ENCODE measurements at regions not wholly inside any gene's neighbourhood (a gene's known extent, or its start where the extent isn't known, plus 50 kb on each side); places are given as distances from the start of the nearest gene placed in this dataset.
"Not testable (repeated sequence)": the region's sequence is repeated elsewhere in the genome, so short reads cannot be mapped to it uniquely, and the experiment has no call there.

GRCh38 chr6:66149132-66149531, 442.1 kb upstream of the EYS start:
- no peak for DNase-seq (ENCODE audit: low read depth in 4 of 4, low spot score in 2 of 4)

GRCh38 chr6:66145867-66146266, 438.8 kb upstream of the EYS start:
- DNase-seq (ENCODE audit: low read depth in 4 of 4, low spot score in 2 of 4), result no peak

- no peak for DNase-seq (ENCODE audit: low read depth in 4 of 4, low spot score in 2 of 4)
These were observed 427.0 kb upstream of the EYS start for GRCh38 chr6:66134021-66134420.

DNA sequence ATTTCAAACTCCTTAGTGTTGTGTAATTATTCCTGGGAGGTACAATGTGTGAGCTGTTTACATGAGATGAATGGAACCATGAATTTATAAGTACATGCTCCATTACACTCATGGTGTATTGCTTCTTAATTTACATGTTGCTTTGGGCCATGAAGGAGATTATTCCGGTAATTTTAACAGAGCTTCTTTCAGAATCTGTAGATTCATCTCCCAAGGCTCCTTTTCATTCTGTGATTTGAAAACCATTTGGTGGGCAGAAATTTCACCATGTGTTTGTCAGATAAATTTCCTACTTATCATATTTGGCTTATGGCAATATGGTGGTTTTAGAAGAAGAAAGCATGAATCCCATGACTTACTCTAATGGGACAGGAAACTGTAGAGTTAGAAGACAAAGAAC, 421.6 kb upstream of the EYS start:
- DNase-seq (ENCODE audit: low read depth in 4 of 4, low spot score in 2 of 4), result no peak

- no peak for DNase-seq (ENCODE audit: low read depth in 4 of 4, low spot score in 2 of 4)
These were observed 421.2 kb upstream of the EYS start for GRCh38 chr6:66128243-66128642.

GRCh38 chr6:66127061-66127460, 420.0 kb upstream of the EYS start:
- DNase-seq (ENCODE audit: low read depth in 4 of 4, low spot score in 2 of 4), result no peak

- DNase-seq (ENCODE audit: low read depth in 4 of 4, low spot score in 2 of 4), result no peak
These were observed 419.3 kb upstream of the EYS start for GRCh38 chr6:66126358-66126757.

GRCh38 chr6:66103954-66104353, 396.9 kb upstream of the EYS start:
- DNase-seq (ENCODE audit: low read depth in 4 of 4, low spot score in 2 of 4), result no peak

DNA sequence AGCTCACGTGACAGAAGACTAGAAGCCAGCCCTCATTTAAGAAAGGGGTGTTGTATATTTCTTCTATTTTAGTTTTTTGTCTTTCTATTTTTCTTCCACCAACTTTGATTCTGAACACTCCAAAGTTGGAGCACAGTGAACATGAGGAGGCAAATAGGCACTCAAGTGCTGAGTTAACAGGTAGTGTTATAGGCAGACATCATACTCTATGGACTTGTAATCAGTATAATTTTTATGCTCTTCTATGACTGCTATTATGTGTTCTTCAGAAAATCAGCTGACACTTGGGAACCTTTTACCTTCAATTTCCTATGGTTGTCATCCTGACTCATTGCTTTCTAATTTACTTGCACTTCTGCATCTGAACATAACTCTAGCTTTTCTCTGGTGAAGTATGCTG, 396.3 kb upstream of the EYS start:
- no peak for DNase-seq (ENCODE audit: low read depth in 4 of 4, low spot score in 2 of 4)

GRCh38 chr6:66096679-66097078, 389.7 kb upstream of the EYS start:
- no peak for DNase-seq (ENCODE audit: low read depth in 4 of 4, low spot score in 2 of 4)

- no peak for DNase-seq (ENCODE audit: low read depth in 4 of 4, low spot score in 2 of 4)
These were observed 387.6 kb upstream of the EYS start for GRCh38 chr6:66094615-66095014.

GRCh38 chr6:66092306-66092705, 385.3 kb upstream of the EYS start:
- DNase-seq (ENCODE audit: low read depth in 4 of 4, low spot score in 2 of 4), result not testable (repeated sequence)

DNA sequence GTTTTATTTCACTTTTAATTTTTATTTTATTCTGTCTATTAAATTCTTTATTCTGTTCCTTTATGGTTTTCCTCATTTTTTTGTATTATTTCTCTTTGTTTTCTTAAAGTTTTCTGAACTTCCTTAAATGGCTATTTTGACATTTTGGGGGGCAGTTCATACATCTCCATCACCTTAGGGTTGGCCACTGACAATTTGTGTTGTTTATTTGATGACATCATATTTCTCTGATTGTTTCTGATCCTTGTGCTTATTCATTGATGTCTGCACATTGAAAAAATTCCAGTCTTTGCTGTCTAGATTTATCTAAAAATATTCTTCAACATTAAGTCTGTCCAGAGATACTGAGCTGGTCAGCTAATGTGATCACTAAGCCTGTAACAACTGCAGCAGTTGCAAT, 379.5 kb upstream of the EYS start:
- no peak for DNase-seq (ENCODE audit: low read depth in 4 of 4, low spot score in 2 of 4)

DNA sequence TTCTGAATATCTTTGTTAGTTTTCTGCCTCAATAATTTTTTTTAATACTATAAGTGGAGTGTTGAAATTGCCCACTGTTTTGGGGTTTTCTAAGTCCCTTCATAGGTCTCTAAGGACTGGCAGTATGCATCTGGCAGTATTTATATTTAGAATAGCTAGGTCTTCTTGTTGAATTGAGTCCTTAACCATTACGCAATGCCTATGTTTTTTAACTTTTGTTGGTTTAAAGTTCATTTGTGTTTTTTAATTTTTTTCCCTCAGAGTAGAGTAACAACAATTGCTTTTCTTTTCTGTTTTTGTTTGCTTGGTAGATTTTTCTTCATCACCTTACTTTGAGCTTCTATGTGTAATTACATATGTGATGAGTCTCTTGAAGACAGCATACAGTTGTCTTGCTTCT, 375.9 kb upstream of the EYS start:
- no peak for DNase-seq (ENCODE audit: low read depth in 4 of 4, low spot score in 2 of 4)

DNA sequence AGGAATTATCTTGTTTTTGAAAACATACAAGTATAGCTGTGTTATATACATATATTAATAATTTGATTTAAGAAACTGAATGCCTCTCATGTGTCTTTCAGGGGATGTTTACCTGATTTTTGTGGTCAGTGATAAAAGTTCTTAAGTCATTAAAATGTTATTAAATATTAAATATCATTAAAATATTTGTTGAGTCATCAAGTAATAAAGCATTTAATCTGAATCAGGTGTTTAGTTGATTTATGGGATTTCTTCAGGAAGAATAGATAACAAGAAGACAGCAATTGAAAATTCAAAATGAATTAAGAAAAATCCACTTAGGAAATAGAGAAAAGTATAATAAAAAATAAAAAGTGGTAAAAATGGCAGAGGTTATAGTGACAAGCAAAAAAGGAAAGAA, 361.9 kb upstream of the EYS start:
- no peak for DNase-seq (ENCODE audit: low read depth in 4 of 4, low spot score in 2 of 4)

DNA sequence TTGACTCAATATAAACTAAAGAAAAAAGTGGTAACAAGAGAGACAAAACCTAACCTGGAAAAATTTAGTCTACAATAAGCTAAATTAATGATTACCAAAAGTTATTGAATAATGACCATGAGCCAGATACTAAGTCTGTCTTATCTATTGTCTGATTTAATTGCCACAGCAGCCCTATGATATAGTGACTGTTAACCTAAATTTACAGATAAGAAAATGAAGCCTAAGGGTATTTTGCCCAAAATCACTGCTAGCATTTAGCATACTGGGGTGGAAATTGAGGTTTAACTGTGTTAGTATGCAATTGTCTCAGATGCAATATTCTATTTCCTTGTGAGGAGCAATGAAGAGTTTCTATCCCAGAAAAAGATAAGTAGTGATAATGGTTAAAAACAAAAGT, 361.0 kb upstream of the EYS start:
- DNase-seq (ENCODE audit: low read depth in 4 of 4, low spot score in 2 of 4), result no peak

DNA sequence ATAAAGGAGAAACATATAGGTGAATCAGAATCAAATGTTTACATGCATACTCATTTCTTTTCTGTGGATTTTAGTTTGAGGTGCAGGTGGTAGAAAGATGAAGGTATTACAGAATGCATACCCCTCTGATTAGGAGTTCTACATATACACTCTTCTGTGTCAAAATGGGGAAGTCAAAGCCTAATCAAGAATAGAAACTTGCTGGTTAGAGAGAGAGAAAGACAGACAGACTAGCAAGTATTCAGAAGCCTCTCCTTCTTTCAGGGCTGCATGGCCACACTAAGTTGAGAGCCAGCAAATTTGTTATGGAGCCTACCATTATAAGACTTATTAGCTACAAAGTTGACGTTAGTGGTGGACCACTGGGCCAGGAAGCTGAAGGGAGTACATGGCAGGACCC, 358.3 kb upstream of the EYS start:
- DNase-seq (ENCODE audit: low read depth in 4 of 4, low spot score in 2 of 4), result no peak

DNA sequence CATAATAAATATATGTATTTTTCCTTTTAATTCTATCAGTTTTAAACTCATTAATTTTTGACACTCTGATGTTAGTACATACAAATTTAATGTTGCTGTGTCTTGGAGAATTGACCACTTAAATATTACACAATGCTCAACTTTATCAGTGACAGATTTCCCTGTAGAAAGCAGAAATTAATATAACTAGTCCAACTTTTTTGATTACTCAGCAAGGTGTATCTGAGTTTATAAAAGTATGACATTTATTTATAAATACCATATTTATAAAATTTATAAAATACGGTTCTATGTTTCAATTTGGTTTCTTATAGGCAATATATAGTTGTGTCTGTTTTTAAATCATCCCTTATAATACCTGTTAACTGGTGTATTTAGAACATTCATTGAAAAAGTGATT, 350.0 kb upstream of the EYS start:
- DNase-seq (ENCODE audit: low read depth in 4 of 4, low spot score in 2 of 4), result no peak

DNA sequence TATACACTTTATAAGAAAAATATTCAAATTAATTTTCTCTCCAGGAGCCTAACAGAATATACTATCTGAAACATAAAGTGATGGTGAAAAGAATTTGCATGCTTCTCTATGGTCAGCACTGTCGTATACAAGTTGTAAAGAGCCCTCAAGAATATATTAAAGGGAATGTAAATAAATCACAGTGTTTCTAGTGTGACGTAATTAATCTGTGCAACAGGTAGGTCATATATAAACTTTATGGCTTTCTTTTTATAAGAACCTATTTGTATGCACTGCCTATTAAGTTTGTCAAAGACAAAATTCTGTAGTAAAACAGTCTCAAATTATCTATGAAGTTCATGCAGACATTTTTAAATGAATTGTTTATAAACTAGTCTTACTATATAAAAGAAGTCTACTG, 347.9 kb upstream of the EYS start:
- no peak for DNase-seq (ENCODE audit: low read depth in 4 of 4, low spot score in 2 of 4)

- no peak for DNase-seq (ENCODE audit: low read depth in 4 of 4, low spot score in 2 of 4)
These were observed 344.8 kb upstream of the EYS start for GRCh38 chr6:66051812-66052211.

GRCh38 chr6:66048684-66049474, 341.9 kb upstream of the EYS start:
- DNase-seq (ENCODE audit: low read depth in 4 of 4, low spot score in 2 of 4), result no peak

DNA sequence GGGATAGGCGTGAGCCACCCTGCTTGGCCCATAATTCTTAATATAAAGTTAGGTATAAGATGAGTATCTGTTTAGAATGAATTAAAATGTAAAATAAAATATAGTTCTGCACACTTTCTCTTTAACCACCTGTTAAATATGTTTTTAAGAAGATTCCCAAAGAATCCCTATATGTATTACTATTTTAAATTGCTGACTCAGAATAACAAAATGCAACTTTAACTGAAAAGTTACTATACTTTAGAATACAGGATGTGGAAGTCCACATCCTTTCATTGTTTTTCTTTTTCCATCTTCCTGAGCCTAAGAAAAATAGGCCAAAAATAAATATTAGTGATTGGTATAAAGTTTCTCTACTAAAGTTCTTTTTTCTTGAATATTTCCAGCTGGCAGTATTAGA, 325.6 kb upstream of the EYS start:
- no peak for DNase-seq (ENCODE audit: low read depth in 4 of 4, low spot score in 2 of 4)

GRCh38 chr6:66029391-66029790, 322.4 kb upstream of the EYS start:
- DNase-seq (ENCODE audit: low read depth in 4 of 4, low spot score in 2 of 4), result no peak
